PC-3 (cell line): ENCODE measurements at regions not wholly inside any gene's neighbourhood (a gene's known extent, or its start where the extent isn't known, plus 50 kb on each side); places are given as distances from the start of the nearest gene placed in this dataset.

Experiments
- ATAC-seq: fragments of 200-7000 bp; cut with Tn5 transposase; 2 replicates; pipeline ENCODE4 v1.9.1; 2020; ENCODE audit warnings: mild to moderate bottlenecking, moderate library complexity
- BruUV-seq: library from RNA; stranded (reverse); fragments of 400-500 nt; replicated peaks from 2 replicates; lab custom pipeline; 2021; lab: Mats Ljungman, UMichigan
- CTCF ChIA-PET: fragments of 300-600 bp; sonication (Branson Sonifier 250); formaldehyde crosslinking; loops from one replicate; lab custom pipeline; 2022; ENCODE audit warnings: antibody characterized with exemption; lab: Charles Lee
- POLR2A ChIA-PET: fragments of 300-600 bp; sonication (Branson Sonifier 250); formaldehyde crosslinking; loops from one replicate; lab custom pipeline; 2022; ENCODE audit warnings: antibody characterized with exemption; ENCODE audit not compliant: unreplicated experiment; lab: Charles Lee
- DNase-seq: peaks from one replicate; pipeline ENCODE4 v3.0.0-alpha.2; 2015
- H2AFZ ChIP-seq: fragments of 300-600 bp; sonication (generic); 2 replicates; pipeline ENCODE4 v1.6.0; 2016; ENCODE audit warnings: antibody characterized with exemption, low read length
- H3F3A ChIP-seq: fragments of 300-600 bp; sonication (generic); one replicate; pipeline ENCODE4 v1.6.0; 2017; ENCODE audit warnings: antibody characterized with exemption, low read length, control low read depth, mild to moderate bottlenecking; ENCODE audit not compliant: unreplicated experiment
- H3K27ac ChIP-seq: fragments of 300-600 bp; sonication (generic); 2 replicates; pipeline ENCODE4 v1.5.1; 2016; ENCODE audit warnings: mild to moderate bottlenecking, low read length
- H3K27me3 ChIP-seq: fragments of 300-600 bp; sonication (generic); 2 replicates; pipeline ENCODE4 v1.6.1; 2016; ENCODE audit warnings: low read length, mixed read lengths
- H3K36me3 ChIP-seq: fragments of 300-600 bp; sonication (generic); 2 replicates; pipeline ENCODE4 v1.6.1; 2016; ENCODE audit warnings: low read depth, mixed run types, low read length, mixed read lengths
- H3K4me1 ChIP-seq: fragments of 300-600 bp; sonication (generic); 2 replicates; pipeline ENCODE4 v1.5.1; 2016; ENCODE audit warnings: low read length; ENCODE audit not compliant: insufficient read depth
- H3K4me2 ChIP-seq: fragments of 300-600 bp; sonication (generic); 2 replicates; pipeline ENCODE4 v1.6.0; 2016; ENCODE audit warnings: low read length
- H3K4me3 ChIP-seq: fragments of 300-600 bp; sonication (generic); 2 replicates; pipeline ENCODE4 v1.5.1; 2016; ENCODE audit warnings: mild to moderate bottlenecking, low read length, mixed read lengths
- H3K79me2 ChIP-seq: fragments of 300-600 bp; sonication (generic); 2 replicates; pipeline ENCODE4 v1.6.1; 2017; ENCODE audit warnings: low read length, mixed read lengths
- H3K9ac ChIP-seq: fragments of 300-600 bp; sonication (generic); 2 replicates; pipeline ENCODE4 v1.6.0; 2016; ENCODE audit warnings: mild to moderate bottlenecking, low read length
- H3K9me2 ChIP-seq: fragments of 300-600 bp; sonication (generic); replicated peaks from 2 replicates; pipeline ENCODE4 v1.6.1; 2016; ENCODE audit warnings: mixed run types, low read length, mixed read lengths
- H3K9me3 ChIP-seq: fragments of 300-600 bp; sonication (generic); 2 replicates; pipeline ENCODE4 v1.6.1; 2016; ENCODE audit warnings: low read length, mixed read lengths
- H4K20me1 ChIP-seq: fragments of 300-600 bp; sonication (generic); 2 replicates; pipeline ENCODE4 v1.6.1; 2016; ENCODE audit warnings: low read length, mixed read lengths
- CTCF ChIP-seq: fragments of 300-600 bp; sonication (generic); conservative IDR thresholded peaks from 2 replicates; pipeline ENCODE4 v1.5.1; 2017; ENCODE audit warnings: antibody characterized with exemption, low read depth, mild to moderate bottlenecking, low read length
- EZH2 ChIP-seq: fragments of 300-600 bp; sonication (generic); IDR thresholded peaks from one replicate; pipeline ENCODE4 v1.6.1; 2017; ENCODE audit warnings: antibody characterized with exemption, mild to moderate bottlenecking, low read length; ENCODE audit not compliant: unreplicated experiment
- EZH2phosphoT487 ChIP-seq: fragments of 300-600 bp; sonication (generic); IDR thresholded peaks from 2 replicates; pipeline ENCODE4 v1.6.1; 2018; ENCODE audit warnings: mild to moderate bottlenecking, antibody characterized with exemption, low read length, borderline replicate concordance
- intact Hi-C: fragments of 100-400 bp; cut with micrococcal nuclease; formaldehyde crosslinking; loops from 2 replicates; pipeline ENCODE4 v1.9.0; 2023

- intact Hi-C loops, result no loop called here
Measured at GRCh38 chr2:16058256-16058655, 117.9 kb downstream of the MYCN start.

GRCh38 chr2:16057661-16058060 lies 117.3 kb downstream of the MYCN start:
- Histone ChIP-seq H3K27ac (no peak overlapping the region), H3K9me3 (no peaks in the 10 kb centered on the region), H2AFZ (no peak overlapping the region), H3K4me1 (no peaks in the 10 kb centered on the region), H3K9ac (no peak overlapping the region), H3K9me2 (no peaks in the 10 kb centered on the region), H4K20me1 (no peaks in the 10 kb centered on the region), H3K27me3 (no peaks in the 10 kb centered on the region), H3K4me3 (no peak overlapping the region), H3K79me2 (no peaks in the 10 kb centered on the region), H3K36me3 (no peaks in the 10 kb centered on the region), H3K4me2 (no peak overlapping the region), H3F3A (no peaks in the 10 kb centered on the region)
- TF ChIP-seq EZH2phosphoT487 (no peak), EZH2 (no peak), CTCF (no peak)
- DNase-seq (no peak), ATAC-seq (no peak)
- intact Hi-C loops, result no loop called here
- CTCF ChIA-PET, result no interaction called here
- BruUV-seq, result no TSS peak
- POLR2A ChIA-PET, result no interaction called here

More at GRCh38 chr2:16058256-16058655, 117.9 kb downstream of the MYCN start:
- H3K4me1 ChIP-seq, result no peaks in the 10 kb centered on the region
- H3K4me2 ChIP-seq, result no peak overlapping the region
- H3K27ac ChIP-seq, result no peak overlapping the region
- H3K9me2 ChIP-seq, result no peaks in the 10 kb centered on the region
- ChIA-PET POLR2A (no interaction called here), CTCF (no interaction called here)
- H3K4me3 ChIP-seq, result no peak overlapping the region
- H3K79me2 ChIP-seq, result no peaks in the 10 kb centered on the region
- no peaks in the 10 kb centered on the region for H4K20me1 ChIP-seq
- ATAC-seq (no peak), DNase-seq (no peak)
- TF ChIP-seq EZH2phosphoT487 (no peak), EZH2 (no peak), CTCF (no peak)
- H3K36me3 ChIP-seq, result no peaks in the 10 kb centered on the region
- no TSS peak for BruUV-seq
- H3K9me3 ChIP-seq, result no peaks in the 10 kb centered on the region
- no peak overlapping the region for H3K9ac ChIP-seq
- H3F3A ChIP-seq, result no peaks in the 10 kb centered on the region
- no peaks in the 10 kb centered on the region for H3K27me3 ChIP-seq
- no peak overlapping the region for H2AFZ ChIP-seq

DNA sequence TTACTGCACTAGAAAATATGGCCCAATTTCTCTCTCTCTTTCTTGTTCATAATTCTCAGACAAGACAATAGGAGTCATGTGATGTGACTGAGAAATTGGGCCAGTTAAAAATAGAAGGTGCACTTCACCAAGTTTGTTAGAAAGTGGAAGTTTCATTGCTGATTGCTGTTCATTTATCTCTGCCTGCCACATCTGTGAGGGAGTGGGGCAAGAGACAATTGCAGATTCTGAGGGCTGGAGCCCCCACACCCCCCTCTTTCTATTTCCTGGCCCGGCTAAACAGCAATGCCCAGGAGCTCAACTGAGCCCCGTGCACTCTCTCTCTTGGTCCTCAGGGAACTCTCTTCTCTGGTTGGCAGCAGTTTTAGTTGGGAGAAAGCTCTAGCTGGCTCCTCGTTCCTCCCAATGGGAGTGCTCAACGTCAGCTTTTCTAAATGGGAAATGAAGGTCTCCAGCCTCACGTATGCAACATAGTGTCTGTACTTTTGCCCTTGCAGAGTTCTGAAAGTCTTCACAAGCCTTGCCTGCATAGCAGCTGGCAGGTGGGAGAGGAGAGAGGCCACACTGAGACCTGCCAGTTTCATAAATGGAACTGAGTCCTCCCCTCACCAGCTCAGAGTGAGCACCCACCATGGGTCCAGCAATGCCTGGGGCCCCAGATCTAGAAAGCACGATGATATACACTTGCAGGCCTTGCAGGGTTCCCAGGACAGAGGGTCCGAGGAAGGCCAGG lies 115.7 kb downstream of the MYCN start:
- H3K4me1 ChIP-seq, result no peaks in the 10 kb centered on the region
- no peaks in the 10 kb centered on the region for H4K20me1 ChIP-seq
- TF ChIP-seq EZH2 (no peak), EZH2phosphoT487 (no peak), CTCF (no peak)
- no peak overlapping the region for H2AFZ ChIP-seq
- no peaks in the 10 kb centered on the region for H3K9me2 ChIP-seq
- no peaks in the 10 kb centered on the region for H3K36me3 ChIP-seq
- no peak for DNase-seq
- no peak overlapping the region for H3K4me3 ChIP-seq
- no TSS peak for BruUV-seq
- no peaks in the 10 kb centered on the region for H3K27me3 ChIP-seq
- no peak overlapping the region for H3K9ac ChIP-seq
- ChIA-PET CTCF (no interaction called here), POLR2A (no interaction called here)
- no peaks in the 10 kb centered on the region for H3K9me3 ChIP-seq
- no peak for ATAC-seq
- H3K4me2 ChIP-seq, result no peak overlapping the region
- no peaks in the 10 kb centered on the region for H3F3A ChIP-seq
- intact Hi-C loops, result no loop called here
- no peaks in the 10 kb centered on the region for H3K79me2 ChIP-seq
- no peak overlapping the region for H3K27ac ChIP-seq
